Suppressor macrophage treated with lipopolysaccharide for 4 hours (primary cell): ENCODE measurements at regions not wholly inside any gene's neighbourhood (a gene's known extent, or its start where the extent isn't known, plus 50 kb on each side); places are given as distances from the start of the nearest gene placed in this dataset.
"Not testable (repeated sequence)": the region's sequence is repeated elsewhere in the genome, so short reads cannot be mapped to it uniquely, and the experiment has no call there.

ENCODE experiments used
- DNase-seq: peaks from one replicate; pipeline ENCODE4 v3.0.0-alpha.2; 2020

DNA sequence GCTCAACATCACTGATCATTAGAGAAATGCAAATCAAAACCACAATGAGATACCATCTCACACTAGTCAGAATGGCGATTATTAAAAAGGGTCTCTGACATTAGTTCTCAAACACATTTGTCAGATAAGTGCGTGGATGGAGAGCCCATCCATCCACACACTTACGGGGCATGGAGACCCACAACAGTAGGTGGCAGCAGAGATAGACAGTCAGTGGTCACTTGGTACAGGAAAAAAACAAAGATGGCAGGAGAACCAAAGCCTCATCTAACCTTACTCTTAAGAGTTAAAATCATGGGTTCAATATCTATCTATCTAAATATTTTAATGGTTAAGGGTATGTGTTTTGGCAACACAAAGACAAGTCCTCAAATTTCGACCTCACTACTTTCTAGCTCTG lies 1378.7 kb upstream of the C9orf72 start:
- no peak for DNase-seq

DNA sequence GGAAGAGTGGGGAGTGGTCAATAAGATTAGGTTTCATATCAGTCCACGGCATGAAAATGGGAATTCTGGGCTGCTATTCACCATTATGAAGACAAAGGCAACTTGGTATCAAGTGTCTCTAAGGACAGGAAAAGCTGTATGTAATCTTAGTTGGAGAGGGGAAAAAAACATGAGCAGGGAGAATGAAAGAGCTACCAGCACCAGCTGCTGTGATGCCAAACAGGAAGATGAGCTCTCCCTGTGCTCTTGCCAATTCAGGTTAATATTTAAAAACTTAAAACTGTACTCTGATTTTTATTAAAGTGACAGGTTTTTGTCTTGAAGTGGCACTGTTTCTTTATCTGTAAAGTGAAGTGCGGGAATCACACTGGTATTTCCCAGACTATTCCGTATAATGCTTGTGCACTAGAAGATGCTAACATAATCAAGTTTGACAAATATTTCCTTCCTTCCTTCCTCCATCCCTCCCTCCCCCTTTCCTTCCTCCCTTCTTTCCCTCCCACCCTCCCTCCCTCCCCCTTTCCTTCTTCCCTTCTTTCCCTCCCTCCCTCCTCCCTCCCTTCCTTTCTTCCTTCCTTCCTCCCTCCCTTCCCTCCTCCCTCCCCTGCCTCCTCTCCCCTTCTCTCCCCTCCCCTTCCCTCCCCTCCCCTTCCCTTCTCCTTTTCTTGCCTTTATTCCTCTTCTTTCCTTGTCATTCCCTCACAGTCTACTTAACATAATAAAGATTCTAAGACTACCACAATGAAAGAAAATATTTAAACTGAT lies 1383.0 kb upstream of the C9orf72 start:
- DNase-seq: no peak

DNA sequence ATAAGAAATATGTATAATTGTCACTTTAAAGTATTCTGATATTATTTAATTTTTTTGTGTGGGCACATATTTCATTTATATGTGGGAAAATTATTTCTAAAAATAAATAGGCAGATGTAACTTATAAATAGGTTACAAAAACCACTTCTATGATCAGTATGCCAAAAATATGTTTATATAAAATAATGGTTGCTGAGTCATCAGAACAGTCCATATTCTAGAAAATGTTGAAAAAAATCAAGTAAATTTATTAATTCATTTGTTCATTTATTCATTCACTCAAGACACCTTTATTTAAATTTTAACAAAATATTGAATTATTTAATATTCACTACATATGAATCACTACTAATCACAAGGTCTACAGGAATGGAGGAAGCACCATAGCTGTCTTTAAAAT lies 1387.3 kb upstream of the C9orf72 start:
- DNase-seq: no peak

DNA sequence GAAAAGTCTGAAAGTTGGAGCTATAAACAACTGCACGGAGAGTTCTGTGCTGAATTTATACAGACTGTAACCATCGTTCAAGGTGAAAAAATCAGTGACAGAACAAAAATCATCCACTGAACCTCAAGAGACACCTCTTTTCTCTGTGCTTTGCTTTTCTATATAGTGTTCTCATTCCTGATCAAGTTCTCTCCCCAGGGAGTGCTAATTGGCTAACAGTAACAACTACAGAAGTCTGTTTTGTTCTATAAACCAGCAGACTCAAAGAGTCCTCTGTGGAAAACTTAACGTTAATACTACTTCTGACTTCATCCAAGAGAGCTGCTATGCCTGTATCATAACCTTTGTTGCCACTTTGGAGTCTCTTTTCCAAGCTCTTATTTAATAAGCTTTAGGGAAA lies 1388.3 kb upstream of the C9orf72 start:
- no peak for DNase-seq

DNA sequence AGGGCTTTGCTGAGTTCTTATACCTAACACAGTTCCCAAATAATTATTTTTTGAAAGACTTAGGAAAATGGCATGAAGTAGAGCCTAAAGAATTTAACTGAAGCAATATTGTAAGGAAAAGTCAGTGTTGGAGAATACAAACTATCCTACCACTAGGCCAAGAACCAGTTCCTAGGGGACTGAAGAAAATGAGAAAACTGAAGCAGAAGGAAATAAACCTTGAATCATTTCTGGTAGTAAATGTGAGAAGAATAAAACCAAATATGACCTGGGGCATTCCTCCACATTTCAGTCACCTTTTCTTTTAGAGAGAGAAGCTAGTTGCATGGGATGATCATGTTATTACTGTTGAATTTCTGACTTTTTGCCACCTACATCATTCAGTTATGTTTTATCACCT lies 1393.9 kb upstream of the C9orf72 start:
- no peak for DNase-seq

DNA sequence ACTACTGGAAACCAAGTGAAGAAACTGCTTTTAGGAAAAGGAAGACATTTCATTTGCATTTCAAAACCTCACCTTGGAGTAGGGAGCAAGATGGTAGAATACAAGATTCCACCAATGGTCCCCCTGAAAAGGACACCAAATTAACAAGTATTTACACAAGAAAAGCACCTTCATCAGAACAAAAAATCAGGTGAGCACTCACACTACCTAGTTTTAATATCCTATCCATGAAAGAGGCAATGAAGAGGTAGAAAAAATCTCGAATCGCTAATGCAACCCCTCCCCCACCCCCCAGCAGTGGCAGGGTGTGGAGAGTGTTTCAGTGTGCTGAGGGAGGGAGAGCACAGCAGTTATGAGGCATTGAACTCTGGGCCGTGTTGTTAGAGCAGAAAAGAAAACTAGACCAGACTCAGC lies 1397.0 kb upstream of the C9orf72 start:
- no peak for DNase-seq

DNA sequence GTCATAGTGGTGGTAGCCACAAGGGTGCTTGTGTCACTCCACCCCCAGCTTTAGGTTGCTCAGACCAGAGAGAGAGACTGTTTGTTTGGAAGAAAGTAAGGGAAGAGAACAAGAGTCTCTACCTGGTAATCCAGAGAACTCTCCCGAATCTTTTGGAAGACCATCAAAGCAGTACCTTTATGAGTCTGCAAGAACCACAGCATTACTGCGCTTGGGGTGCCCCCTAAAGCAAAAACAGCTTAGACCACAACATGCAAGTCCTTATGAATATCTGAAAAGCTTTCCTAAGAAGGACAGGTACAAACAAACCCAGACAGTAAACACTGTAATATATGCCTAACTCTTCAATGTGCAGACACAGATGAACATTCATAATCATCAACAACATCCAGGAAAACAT lies 1398.6 kb upstream of the C9orf72 start:
- no peak for DNase-seq

DNA sequence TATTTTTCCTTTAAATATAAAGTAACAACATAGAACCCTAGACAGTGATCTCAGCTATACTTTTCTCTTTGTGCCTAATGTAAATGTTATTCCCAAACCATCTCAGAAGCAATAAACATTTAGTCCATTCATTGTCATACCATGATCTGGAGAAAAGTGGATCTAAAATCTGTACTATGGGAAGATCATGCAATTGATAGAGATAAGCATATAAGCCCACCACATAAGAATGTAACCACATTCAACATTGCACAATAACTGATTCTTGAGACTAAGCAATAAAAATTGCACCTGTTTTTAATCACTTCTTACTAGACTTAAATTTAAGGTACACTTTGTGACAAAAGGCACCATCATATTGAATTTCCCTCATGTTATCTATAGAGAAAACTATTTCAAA lies 1403.0 kb upstream of the C9orf72 start:
- no peak for DNase-seq

DNA sequence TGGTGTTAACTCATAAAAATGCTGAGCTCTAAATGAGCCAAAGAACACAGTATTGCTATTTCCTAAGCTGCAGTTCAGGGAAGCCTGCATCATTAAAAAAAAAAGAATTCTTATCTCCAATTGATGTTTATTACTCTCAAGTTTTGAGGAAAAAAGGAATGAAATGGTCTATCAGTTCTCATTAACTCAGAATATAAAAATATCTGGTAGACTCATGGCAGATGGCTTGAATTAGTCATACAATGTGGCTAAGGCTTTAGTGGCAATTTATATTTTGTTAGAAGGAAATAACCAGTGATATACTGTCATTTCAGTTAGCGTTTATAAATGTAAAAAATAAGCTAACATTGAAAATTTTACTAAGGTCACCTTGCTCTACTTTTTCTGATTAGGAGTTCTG lies 1403.4 kb upstream of the C9orf72 start:
- DNase-seq: no peak

DNA sequence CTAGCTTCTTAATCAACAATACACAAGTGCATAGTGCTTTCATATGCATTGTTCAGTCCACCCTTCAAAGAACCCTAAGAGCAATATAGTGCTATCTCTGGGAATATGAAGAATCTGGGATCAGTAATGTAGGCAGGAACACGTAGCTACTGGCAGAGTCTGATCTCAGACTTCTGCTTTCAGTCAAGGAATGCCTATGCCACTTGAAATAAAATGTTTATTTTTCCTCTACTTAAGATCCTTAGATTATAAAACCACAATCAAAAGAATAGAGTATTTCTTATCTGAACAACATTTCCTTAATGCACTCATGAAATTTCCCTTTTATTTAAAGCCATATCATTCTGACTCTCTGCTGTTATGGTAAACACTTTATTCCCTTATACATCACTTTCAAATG lies 1407.8 kb upstream of the C9orf72 start:
- no peak for DNase-seq

DNA sequence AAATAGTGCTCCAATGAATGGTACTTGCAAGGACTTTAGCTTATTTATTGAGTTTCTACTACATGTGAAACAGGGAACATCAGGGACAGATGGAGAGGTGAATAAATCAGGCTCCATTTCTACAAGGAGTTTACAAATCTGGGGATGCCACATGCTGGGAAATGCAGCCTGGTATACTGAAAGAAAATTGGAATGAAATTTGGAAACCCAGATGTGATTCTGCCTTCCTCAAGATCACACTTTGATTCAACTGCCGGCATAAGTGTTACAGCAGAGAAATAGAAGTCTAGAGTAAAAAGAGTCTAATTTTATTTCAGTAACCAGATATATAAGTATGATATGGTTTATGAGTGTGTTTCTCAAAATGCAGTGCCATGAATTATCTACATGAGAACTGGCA lies 1408.4 kb upstream of the C9orf72 start:
- DNase-seq: no peak

DNA sequence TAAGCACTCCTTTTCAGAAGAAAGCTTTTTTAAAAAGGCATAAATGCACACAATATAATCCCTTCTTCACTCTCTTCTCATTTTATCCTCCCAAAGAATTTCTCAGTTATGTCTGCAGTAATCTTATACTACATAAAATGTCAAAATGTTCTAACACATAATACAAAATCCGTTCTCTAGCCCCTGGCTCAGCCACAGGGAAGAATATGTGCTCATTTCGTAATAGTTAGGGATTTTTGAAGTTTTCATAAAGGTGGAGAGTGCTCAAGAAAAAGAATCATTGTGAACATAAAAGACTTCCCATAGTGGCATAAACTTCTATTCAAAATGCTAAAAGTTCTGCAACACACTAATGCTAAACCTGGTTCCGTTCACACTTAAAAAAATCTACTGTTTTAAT lies 1410.7 kb upstream of the C9orf72 start:
- no peak for DNase-seq

DNA sequence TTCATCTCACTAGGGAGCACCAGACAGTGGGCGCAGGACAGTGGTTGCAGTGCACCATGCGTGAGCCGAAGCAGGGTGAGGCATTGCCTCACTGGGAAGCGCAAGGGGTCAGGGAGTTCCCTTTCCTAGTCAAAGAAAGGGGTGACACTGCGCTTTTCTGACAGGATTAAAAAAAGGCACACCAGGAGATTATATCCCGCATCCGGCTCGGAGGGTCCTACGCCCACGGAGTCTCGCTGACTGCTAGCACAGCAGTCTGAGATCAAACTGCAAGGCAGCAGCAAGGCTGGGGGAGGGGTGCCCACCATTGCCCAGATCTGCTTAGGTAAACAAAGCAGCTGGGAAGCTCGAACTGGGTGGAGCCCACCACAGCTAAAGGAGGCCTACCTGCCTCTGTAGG lies 1416.7 kb upstream of the C9orf72 start:
- DNase-seq: not testable (repeated sequence)

DNA sequence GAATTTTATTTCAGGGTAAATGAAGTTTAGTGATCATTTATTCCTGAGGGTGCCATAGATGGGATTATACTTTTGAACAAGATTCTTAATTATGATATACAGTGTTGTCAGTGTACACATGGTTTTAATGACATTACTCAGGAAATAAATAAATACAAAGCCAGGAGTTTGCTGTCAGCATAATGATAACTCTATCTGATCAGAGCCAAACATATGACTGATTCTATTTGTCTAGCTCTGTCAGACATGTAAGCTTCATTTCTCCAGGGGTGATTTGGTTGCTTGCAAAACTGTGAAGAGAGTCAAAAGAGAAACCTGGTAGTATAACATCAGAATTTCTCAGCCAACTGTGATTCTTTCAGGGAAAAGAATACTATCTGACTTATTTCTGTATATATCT lies 1425.8 kb upstream of the C9orf72 start:
- DNase-seq: no peak

DNA sequence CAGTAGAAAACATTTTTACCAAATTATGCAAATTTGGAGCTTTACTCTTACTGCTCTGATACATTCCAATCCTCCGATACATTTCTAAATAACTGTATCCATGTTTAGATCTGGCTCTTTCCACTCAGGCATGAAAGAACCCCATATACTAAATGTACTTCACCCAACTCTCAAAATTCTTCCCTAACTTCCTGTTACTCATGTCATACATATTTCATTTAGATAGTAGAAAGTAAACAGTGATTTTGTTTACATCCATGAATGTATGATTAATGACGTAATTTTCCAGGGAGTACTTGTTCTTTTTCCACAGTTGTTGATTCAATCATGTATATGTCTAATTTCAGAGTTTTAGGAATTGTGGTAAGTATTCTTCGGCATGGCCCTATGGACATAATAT lies 1426.5 kb upstream of the C9orf72 start:
- no peak for DNase-seq

DNA sequence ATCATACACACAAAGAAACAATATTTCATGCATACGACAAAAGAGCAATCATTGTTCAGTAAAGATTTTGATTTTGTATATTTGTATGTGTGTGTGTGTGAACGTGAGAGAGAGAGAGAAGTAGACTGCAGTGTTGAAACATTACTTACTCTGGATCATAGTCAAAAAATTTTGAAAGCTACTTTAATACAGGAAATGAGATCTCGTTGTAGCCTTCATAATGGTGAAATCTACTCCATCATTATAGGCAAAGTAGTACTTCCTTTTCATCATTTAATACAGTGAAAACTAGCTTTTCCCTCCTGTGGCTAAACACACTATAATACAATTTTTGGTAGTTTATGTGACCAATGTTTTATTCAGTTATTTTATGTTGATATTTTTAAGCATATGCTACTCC lies 1427.7 kb upstream of the C9orf72 start:
- no peak for DNase-seq

DNA sequence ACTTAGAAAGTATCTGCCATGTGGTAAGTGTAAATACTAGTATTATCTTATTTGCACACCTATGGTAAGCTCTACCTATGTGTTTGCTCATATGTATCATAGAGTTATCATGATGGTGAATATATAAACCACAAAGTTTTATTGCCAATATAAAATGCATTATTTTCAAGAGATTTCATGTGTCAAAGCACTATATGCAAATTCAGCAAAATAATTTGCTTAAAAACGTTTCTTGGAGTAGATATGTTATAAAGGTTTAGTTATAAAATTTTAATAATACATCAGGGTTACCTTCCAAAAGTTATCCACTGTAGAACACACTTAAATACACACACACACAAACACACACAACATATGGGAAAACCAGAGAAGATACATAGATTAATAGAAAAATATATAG lies 1431.7 kb upstream of the C9orf72 start:
- DNase-seq: no peak

DNA sequence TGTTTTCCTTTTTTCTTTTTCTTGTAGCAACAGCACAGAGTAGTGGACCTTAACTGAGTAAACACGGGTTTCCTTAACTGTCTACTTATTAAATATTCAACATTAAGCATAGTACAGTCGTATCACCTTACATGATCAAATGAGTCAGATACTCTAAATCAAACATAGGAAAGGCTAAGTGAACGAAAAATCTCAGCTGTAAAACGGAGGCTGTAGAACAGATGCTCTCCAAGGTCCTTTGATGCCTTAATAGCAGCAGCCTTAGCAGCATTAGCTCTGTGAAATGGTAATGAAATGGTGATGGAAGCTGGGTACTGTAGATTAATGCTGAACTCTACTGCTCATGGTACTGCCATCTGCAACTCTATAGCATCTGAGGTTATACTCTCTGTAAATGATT lies 1433.3 kb upstream of the C9orf72 start:
- no peak for DNase-seq

DNA sequence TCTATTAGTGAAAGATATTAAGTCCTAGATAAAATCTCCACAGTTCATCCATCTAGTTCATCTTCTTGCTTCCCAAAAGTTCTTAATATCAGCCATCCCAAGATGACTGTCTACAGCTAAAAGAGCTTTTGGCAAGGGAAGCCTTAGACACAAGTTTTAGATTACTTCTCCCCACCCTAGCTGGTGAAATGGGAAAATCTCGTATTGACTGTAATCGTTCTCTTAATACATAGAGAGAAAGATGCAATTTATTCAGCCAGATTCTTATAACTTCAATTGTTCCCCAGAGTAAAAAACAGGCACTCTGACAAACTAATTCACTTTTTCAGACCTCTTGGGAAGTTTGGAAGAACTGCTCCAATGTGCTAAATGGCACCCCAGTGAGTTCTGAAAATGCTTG lies 1439.6 kb upstream of the C9orf72 start:
- DNase-seq: no peak

DNA sequence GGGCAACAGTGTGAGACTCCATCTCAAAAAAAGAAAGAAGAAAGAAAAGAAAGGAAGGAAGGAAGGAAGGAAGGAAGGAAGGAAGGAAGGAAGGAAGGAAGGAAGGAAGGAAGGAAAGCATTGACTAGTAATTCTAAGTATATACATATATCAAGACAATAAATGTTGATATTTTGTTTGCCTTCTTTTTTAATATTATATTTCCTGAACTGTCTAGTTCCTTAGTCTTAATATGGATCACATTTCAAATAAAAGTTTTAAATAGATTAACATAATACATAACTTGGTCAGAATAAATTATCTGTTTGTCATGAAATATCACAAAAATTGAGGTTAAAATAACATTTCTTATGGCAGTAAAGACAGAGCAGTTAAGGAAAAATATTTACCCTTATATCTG lies 1448.4 kb upstream of the C9orf72 start:
- DNase-seq: no peak

DNA sequence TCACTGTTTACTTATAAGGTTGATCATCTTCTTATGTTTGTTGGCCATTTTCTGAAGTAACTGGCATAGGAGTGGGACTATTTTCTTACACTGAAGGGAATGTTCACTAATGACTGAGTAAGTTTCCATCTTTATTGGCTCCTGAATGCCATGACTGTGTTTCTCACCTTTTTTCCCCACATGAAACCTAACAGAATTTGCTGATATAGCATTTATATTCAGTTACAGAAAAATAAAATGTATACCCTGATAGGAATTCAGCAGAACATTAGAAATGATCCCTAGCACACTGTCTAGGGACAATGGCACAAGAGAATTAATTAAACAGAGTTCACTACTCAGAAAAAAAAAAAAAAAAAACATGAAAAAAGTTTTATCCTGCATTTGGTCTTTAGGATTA lies 1465.1 kb upstream of the C9orf72 start:
- no peak for DNase-seq

DNA sequence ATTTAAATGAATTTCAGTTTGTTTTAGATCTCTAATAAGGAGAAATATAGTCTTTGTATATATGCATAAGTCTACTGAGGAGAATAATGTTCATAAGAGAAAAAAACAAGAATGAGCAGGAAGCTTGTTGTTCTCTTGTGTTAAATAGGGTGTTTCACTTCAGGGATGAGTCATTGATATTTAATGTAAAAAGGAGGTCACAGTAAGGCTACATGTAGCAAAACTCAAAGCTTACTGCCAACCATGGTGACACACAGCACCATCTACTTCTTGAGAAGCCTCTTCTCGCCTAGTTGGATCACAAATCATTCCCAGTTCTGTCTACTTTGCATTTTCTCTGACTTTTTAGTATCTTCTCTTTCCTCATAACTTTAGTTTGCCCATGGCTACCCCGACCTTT lies 1466.0 kb upstream of the C9orf72 start:
- no peak for DNase-seq

DNA sequence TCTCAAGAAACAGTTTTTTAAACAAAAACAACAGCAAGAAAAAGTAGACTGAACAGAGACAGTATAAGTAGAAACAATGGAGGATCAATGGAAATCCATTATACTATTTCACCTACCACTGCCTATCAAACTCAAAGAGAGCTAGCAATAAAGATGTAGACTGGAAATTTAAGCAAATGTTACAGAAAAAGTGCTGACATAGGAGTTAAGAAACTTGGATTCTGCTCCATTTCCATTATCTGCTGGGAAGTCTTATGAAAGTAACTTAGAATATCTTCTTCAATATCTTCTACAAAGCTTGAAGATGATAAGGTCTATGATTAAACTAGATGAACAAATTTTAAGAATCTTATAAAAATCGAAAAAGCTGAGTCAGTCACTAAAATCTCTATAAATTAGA lies 1469.8 kb upstream of the C9orf72 start:
- DNase-seq: no peak

DNA sequence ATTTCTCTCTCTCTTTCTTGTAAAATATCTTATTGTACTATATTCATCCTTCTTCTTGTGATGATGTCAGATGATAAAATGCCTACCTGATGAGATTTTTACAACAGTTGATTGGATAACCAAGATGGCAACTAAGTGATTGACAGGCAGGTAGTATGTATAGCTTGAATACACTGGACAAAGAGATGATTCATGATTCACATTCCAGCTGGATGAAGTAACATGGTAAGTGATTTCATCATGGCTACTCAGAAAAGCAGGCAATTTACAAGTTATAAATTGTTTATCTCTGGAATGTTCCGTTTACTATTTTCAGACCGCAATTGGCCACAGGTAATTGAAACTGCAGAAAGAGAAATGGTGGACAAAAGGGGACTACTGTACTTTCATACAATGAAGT lies 1471.7 kb upstream of the C9orf72 start:
- no peak for DNase-seq

DNA sequence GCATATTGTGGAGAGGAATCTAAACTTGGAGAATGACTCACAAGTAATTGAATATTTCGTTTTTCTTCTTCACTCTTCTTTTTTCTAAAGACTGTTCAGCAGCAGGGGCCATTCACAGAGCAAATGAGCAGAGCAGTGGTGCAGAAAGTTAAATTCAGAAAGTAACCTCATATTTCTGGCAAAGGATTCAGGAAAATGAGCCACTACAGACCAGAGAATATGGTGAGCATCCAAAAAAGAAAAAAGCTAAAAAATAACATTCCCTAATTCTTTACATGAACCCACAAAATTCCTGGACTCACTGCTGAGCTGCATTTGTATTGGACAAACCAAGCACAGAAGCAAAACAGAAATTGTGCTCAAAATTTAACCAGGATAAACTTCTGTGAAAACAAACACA lies 1486.8 kb upstream of the C9orf72 start:
- DNase-seq: no peak

DNA sequence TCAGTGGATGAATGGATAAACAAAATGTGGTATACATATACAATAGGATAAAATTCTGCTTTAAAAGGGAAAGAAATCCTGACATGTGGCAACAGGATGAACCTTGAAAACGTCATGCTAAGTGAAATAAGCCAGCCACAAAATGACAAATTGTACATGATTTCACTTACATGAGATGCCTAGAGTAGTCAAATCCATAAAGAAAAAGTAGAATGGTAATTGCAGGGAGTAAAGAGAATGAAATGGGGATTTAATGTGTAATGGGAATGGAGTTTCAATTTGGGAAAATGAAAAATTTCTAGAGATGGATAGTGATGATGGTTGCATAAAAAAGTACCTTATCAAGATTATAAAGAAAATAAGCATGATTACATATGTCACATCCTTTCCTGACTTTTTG lies 1489.2 kb upstream of the C9orf72 start:
- no peak for DNase-seq
